ENCODE measurements at regions not wholly inside any gene's neighbourhood (a gene's known extent, or its start where the extent isn't known, plus 50 kb on each side); places are given as distances from the start of the nearest gene placed in this dataset.
"Not testable (repeated sequence)": the region's sequence is repeated elsewhere in the genome, so short reads cannot be mapped to it uniquely, and the experiment has no call there.

DNA sequence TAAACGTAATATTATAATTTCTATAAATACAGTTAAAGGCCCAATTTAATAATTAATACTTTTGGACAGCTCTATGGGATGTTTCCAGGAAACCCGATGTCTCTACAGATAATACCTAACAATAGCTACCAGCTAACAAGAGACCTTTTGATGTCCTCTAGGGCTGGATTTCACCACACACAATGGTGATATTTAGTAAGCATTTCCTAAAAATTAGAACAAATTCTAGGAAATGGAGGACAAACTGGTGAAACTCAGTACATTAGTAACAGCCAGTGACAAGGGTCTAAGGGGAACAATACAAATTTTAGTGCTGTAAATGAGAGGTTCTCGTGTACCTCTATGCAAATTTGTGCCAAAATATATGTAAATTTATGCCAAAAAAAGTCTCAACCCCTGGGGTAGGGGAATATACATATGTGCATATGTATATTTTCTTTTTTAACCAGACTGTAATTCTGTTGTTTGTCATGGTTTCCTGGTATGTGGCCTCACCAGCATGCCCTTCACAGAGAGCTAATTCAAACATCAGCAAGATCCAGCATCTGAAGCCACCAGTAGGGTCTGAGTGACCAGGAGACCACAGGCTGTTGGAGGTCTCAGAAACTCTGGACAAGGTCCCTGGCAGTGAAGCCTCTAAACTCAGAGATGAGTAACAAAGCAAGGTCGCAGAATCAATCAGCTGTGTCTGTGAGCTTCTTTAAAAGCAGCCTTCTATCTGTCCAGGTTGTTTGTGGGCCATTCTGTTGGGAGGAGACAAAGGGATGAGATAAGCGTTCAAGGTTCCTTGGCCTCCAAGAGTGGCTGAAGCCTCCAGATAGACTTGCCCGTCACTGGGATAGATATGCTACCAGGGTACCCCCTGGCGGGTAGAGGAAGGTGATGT lies 235.1 kb upstream of the RREB1 start:
- H3K4me3 ChIP-seq (ENCODE audit: low read depth, low read length): no peak overlapping the region
- TF ChIP-seq, protein P1, sequence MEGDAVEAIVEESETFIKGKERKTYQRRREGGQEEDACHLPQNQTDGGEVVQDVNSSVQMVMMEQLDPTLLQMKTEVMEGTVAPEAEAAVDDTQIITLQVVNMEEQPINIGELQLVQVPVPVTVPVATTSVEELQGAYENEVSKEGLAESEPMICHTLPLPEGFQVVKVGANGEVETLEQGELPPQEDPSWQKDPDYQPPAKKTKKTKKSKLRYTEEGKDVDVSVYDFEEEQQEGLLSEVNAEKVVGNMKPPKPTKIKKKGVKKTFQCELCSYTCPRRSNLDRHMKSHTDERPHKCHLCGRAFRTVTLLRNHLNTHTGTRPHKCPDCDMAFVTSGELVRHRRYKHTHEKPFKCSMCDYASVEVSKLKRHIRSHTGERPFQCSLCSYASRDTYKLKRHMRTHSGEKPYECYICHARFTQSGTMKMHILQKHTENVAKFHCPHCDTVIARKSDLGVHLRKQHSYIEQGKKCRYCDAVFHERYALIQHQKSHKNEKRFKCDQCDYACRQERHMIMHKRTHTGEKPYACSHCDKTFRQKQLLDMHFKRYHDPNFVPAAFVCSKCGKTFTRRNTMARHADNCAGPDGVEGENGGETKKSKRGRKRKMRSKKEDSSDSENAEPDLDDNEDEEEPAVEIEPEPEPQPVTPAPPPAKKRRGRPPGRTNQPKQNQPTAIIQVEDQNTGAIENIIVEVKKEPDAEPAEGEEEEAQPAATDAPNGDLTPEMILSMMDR (IDR thresholded peaks at IDR 0.05; ENCODE audit: low read depth, low read length): no peak

- TF ChIP-seq, protein P1 (IDR thresholded peaks at IDR 0.05; ENCODE audit: low read depth, low read length): no peak
Measured at GRCh38 chr6:6873778-6874177, 234.0 kb upstream of the RREB1 start.

DNA sequence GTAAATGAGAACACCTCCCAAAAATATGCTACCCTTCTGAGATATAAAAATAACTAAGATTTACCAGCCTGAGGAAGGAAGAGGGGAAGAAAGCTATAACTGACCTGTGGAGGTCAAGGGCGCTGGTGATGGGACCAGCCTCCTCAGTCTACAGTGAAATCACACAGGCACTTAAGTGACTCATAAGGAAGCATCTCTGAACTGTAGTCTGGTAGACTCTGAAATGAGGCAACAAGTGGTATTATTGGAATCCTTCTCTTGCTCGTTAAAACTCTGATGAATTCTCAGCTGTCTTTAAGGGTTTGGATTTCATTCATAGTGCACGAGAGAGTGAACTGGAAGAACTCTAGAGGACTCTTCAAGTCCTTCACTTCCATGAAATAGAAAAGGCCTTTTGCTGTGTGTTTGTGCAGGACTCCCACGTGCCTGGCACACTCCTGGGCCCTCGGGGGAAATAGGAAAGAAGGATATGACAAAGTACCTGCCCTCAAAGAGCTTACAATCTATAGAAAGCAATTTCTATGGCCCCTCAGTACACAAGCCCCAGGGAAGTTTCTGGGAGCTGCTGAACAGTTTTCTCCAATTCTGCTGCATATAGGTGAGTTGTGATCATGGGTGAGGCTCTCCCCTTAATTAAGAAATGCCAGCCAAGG lies 231.8 kb upstream of the RREB1 start:
- H3K4me3 ChIP-seq (ENCODE audit: low read depth, low read length): no peak overlapping the region
- TF ChIP-seq, protein P1 (IDR thresholded peaks at IDR 0.05; ENCODE audit: low read depth, low read length): no peak

More at GRCh38 chr6:6873778-6874177, 234.0 kb upstream of the RREB1 start:
- H3K4me3 ChIP-seq (ENCODE audit: low read depth, low read length): no peak overlapping the region

GRCh38 chr6:6877792-6878191 lies 230.0 kb upstream of the RREB1 start:
- H3K4me3 ChIP-seq (ENCODE audit: low read depth, low read length): not testable (repeated sequence)

GRCh38 chr6:6878887-6879585 lies 228.7 kb upstream of the RREB1 start:
- H3K4me3 ChIP-seq (ENCODE audit: low read depth, low read length): no peak overlapping the region
- TF ChIP-seq, protein P1 (IDR thresholded peaks at IDR 0.05; ENCODE audit: low read depth, low read length): no peak

DNA sequence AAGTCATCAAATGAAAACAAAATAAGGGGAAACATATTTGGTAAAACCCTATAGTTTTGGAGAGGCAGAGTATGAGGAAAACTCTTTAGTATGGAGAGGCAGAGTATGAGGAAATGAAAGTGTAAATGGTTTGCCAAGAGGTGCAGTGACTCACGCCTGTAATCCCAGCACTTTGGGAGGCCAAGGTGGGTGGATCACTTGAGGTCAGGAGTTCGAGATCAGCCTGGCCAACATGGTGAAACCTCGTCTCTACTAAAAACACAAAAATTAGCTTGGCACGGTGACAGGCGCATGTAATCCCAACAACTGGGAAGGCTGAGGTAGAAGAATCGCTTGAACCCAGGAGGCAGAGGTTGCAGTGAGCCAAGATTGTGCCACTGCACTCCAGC lies 228.2 kb upstream of the RREB1 start:
- H3K4me3 ChIP-seq (ENCODE audit: low read depth, low read length): not testable (repeated sequence)

DNA sequence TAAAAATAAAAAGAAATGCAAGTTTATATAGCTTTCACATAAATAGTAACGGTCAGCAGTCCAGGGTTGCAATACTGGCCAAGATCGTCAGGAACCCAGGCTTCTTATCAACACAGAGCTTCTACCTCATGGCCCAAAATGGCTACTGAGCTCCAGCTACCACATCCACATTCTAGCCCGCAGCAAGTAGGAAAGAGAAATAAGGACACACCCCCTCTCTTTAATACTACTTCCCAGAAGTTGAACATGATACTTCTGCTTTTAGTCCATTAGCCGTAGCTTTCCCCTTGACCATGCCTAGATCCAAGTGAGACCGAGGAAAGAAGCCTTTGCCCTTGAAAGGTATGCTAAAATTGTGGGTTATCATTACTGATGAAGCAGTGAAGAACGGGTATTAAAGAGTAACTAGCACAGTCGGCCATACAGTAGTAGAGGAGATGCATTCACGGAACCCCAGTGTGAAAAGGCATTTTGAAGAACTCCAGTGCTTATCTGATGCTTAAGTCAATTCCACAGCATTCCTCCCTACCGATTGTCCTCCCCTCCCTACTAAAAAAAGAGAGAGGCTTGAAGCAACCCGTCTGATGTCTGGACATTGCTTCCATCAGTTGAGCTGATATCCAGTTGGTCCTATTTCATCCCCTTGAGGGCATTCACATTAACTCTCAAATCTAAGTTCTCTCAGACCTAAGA lies 226.9 kb upstream of the RREB1 start:
- TF ChIP-seq, protein P1 (IDR thresholded peaks at IDR 0.05; ENCODE audit: low read depth, low read length): no peak
- H3K4me3 ChIP-seq (ENCODE audit: low read depth, low read length): no peak overlapping the region

Data from WI38 (cell line).